NCI-H128 (cell line): ENCODE measurements at regions not wholly inside any gene's neighbourhood (a gene's known extent, or its start where the extent isn't known, plus 50 kb on each side); places are given as distances from the start of the nearest gene placed in this dataset.
A peak's percentile ranks its signal among the peaks of the same experiment; 100 is the strongest.

Experiments
- DNase-seq: peaks from one replicate; lab custom pipeline; 2025; ENCODE audit not compliant: unreplicated experiment; lab: John Stamatoyannopoulos, UW

- DNase-seq, result no peak
Measured at GRCh38 chr11:110939471-110939870, 227.2 kb upstream of the ARHGAP20 start.

- DNase-seq, result no peak
Measured at GRCh38 chr11:110935018-110935640, 222.9 kb upstream of the ARHGAP20 start.

DNA sequence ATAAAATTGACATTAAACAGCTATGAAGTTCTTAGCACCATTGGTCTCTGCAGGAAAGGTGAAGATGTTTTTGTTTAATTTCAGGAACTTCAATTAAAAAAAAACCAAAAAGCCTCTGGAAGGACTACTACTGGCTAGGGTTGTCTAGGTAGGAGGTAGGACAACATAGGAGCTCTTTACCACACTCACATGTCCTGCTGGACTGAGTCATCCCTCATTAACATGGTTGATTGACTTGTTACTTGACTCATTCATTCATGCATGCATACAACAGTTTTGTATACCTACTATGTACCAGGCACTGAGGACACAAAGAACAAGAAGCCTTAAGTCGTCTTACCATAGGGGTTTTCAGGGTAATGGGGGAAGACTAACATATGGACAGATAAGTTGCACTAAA lies 216.9 kb upstream of the ARHGAP20 start:
- DNase-seq, result no peak

DNA sequence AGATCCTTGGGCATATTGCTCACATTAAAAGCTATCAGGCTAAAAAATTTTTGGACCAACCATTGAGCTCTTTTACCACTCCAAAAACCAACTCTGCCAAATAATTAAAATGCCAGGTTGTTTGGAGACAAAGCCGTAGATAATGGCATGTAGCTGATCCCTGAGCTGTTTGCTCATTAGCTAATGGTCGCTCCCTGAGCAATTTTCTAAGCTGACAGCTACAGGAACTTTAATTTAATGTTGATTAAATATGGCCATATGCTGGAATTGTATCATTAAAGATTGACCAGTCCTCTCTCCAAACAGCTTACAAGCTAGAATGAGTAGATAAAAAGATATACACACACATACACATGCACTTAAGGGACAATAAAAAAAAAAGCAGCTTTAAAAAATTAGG lies 216.2 kb upstream of the ARHGAP20 start:
- DNase-seq, result no peak

- no peak for DNase-seq
Measured at GRCh38 chr11:110921742-110922521, 209.7 kb upstream of the ARHGAP20 start.

DNA sequence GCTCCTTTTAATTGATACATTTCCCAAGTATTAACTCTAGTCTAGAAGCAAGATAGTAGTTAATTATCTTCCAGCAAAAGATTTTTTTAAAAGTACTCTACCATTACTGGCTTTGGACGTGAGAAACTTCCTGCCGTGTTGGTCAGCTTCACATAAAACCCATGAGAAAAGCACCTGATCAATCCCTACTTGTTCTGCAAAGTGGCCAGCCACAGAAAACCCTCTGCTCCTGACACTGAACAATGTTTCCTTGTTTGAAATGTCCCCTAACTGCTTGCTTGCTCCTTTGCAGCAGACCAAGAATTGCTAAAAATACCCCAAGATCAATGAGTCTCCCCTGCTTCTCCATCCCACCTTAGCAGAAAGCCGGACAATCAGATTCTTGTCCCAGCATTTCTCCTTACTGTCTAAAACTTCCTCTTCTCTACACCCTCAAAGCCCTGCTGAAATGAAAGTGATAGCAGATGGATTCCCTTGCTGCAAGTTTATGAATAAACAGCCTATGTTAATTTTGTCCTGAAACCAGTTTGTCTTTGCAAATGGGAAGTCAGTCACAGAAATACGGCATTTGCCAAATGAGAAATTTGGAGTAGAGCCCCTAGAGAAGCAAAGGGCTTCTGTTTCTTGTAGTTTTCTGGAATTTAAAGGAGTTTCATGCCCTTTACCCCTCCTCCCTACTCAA lies 207.1 kb upstream of the ARHGAP20 start:
- DNase-seq, result no peak

DNA sequence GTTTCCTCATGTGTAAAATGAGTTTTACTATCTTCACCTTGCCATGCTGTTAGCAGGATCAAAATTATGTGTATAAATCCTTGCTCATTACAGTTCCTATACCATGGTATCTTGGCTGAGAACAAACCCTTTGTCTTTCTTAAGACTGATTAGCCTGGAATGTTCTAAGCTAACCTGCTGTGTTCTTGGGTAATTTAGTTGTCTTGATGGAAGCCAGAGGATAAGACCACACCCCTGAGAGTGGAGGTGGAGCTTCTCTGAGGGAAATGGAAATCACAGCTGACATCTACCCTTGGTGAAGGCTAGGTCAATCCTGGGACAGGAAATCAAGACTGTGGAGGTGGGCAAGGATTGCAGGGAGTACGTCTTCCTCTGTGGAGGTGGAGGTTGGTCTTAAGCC lies 206.1 kb upstream of the ARHGAP20 start:
- DNase-seq, result no peak

DNA sequence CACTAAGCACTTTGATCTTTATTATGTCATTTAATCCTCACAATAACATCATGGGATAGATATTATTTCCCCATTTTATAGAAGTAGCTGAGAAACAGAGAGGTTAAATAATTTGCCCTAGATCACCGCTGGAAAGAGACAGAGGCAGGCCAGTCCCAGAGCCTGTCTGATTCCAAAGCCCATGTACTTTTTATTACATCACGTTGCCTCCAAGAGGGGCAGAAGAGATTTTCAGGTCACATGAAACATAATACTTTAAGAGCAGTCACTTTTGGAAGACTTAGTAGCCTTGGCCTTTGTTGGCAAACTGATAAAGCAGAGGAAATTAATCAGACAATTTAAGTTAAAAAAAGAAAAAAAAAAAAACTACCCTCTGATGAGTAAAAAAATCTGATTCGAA lies 200.2 kb upstream of the ARHGAP20 start:
- no peak for DNase-seq

DNA sequence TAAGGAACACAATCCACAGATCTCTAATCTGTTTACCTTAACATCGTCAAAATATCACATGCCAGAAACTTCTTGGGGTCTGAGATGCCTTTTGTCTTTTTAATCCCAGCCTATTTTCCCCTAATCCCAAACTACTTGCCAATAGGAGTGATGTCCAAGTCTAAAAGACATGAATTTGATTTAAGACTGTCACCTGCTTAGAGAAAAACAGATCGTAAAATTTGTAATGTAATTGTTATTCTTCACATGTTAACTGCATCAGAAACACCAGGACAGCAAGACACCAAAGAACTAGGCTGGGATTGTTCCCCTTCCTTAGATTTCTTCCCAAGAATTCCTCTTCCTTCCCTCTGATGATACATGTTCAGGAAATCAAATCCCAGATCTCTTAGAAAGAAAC lies 198.1 kb upstream of the ARHGAP20 start:
- no peak for DNase-seq

DNA sequence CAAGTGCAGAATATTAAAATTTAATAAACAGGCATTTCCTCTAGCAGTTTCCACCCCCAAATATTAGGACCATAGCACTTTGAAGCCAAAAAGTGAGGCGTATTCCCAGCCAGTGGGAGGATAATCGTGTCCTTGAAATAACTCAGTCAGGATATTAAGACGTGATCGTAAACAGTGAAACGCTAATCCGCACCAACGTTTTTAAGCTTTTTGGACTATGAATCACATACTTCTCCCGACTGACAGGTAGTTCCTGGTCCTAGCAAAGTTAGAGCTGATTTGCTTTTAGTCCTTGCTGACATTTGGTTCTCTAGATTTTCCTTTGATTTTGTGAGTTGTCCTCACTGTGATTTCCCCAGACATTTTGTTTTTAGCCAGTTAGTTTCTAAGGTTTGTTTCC lies 197.1 kb upstream of the ARHGAP20 start:
- DNase-seq, result no peak

DNA sequence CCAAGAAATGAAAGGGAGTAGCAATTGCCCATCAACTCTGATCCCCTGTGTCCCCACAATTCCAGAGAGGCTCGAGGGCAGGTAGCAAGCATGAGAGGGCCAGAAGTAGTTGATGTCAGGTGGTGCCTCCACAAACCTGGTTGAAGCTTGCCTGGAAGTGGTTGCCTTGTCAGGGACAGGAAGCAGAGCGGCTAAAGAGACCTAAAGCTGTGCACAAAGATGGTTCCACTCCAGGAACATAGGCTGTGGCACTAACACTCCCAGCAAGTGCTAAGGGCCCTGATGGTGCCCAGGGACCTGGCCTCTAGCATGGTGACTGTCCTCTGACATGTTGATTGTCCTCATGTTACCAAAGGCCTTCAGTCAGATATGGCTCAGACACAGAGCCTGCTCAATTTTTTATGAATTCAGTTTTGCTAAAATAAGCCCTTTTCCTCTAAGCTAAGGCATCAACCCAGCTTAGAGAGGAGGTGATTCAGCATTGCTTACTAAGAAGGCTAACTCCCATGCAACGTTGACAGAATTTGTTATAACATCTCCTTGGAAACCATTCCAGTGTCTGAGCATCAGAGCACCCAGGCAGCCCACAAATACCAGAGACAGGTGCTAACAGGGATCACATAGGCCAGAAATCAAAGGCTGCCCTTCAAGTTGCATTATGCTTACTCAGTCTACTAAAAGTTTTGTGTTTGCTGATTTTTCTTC lies 196.3 kb upstream of the ARHGAP20 start:
- no peak for DNase-seq

GRCh38 chr11:110907629-110908028 lies 195.4 kb upstream of the ARHGAP20 start:
- DNase-seq, result no peak

DNA sequence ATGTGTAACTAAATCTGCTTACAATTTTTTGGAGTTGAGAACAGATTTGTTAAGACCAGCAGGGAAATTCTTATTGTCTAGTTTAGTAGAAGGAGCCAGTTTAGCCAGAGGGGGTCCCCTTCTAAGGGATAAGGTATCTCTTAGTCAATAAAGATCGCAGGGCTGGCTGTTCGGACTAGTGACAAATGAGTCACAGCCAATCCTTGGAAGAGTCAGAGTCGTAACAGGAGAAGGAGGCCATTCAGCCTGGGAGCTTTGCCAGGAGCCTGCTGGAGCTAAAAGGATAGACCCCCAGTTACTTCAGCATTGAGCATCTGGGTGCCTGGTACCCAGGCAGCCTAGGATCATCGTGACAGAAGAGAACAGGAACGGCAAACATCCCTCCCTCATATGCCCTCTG lies 191.6 kb upstream of the ARHGAP20 start:
- peak; percentile 55 for DNase-seq

- no peak for DNase-seq
Measured at GRCh38 chr11:110903378-110903777, 191.1 kb upstream of the ARHGAP20 start.

DNA sequence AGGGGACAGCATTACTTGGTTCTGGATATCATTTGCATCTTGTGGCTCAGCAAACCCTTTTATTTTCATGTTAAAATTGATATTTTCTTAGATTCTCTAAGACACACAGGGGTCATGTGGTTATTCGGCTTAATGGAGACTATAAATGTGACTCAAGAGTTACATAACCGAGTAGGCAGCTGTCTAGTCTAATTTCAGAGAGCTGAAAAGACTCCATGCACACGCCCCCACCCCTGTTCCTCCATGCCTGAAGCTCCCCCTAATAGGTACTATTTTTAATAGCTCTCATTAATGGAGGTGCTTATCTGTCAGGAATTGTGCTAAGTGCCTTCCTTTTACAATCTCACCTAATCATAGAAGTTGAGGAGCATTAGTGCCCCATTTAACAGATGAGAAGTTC lies 189.2 kb upstream of the ARHGAP20 start:
- DNase-seq, result no peak

GRCh38 chr11:110900426-110900825 lies 188.2 kb upstream of the ARHGAP20 start:
- DNase-seq, result no peak

DNA sequence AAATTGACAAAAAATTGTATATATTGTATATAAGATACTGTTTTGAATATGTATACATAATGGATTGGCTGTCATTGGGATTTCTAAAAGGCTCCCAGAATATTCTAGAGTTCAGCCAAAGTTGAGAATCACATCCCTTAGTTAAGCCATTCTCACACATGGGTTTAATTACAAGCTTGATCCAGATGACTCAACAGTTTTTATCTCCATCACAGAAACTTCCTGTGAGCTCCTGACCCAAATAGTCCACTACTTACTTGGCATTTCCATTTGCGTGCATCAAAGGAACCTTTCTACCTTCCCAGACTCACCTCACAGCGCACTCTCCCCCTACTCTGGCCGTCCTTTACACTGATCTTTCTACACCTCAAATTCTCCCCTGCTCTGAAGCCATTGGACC lies 184.8 kb upstream of the ARHGAP20 start:
- no peak for DNase-seq

DNA sequence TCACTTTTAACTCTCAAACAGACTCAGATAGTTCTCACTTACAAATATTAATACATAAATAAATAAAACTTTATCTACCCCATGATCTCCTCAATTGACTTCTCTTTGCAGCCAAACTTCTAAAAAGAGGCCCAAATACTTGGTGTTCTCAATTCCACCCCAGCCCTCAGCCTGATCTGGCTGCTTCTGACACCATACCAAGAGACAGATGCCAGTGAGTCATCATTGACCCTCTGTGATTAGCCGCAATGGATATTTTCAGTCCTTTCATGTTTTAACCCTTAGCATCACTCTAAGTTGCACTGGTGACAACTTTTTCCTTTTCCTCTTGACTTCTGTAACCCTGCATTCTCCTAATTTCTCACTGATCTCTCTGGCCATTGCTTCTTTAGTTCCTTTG lies 184.1 kb upstream of the ARHGAP20 start:
- no peak for DNase-seq

DNA sequence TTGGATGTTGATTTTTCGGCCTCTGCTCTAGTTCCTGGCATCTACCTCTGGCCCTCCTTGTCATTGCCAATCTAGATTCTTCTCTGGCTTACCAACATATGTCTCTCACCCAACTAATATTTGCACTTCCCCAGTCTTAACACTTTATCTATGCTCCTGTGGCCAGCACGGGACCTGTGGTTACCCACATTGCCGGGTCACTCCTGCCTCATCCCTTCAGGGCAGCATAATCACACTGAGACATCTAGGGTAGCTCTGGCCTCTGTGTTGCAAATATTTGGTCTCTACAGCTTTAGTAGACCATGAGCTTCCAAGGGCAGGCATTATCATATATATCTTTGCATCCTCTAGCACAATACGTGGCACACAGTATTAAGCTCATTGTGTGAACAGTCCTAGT lies 182.0 kb upstream of the ARHGAP20 start:
- no peak for DNase-seq

GRCh38 chr11:110892741-110893285 lies 180.6 kb upstream of the ARHGAP20 start:
- no peak for DNase-seq

DNA sequence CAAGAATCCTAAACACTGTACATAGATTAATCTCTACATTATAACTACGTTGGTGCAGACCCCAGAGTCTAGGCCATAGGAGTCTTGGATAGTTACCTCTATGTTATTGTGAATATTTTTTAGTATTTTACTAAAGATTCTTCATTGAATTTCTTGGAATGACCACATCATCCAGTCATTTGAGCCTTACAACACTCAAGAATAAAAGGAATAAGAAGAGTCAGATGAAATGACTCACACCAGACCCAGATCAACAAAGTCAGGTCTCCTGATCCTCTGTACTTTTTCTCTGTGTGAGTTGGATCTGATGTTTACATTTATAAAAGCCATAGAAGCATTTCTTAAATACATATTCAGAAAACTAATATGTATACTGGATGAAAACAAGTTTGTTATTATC lies 179.2 kb upstream of the ARHGAP20 start:
- no peak for DNase-seq
